Mammary epithelial cell (primary cell): ENCODE measurements at regions not wholly inside any gene's neighbourhood (a gene's known extent, or its start where the extent isn't known, plus 50 kb on each side); places are given as distances from the start of the nearest gene placed in this dataset.

Experiments used
- EZH2 ChIP-seq: IDR thresholded peaks from 2 replicates; pipeline ENCODE4 v1.6.1; 2012; ENCODE audit warnings: low read length, inconsistent platforms, borderline replicate concordance
- TF ChIP-seq, protein P1 (sequence below), 2 donors: IDR thresholded peaks in 1 of 2; conservative IDR thresholded peaks in 1 of 2; 2 replicates each; pipeline ENCODE4 v1.5.1; 2011 to 2012; ENCODE audit warnings: inconsistent platforms in 2 of 2, low read length in 2 of 2, mild to moderate bottlenecking in 2 of 2, control low read depth in 1 of 2, low read depth in 1 of 2; ENCODE audit not compliant: insufficient read depth in 1 of 2; ENCODE audit errors: extremely low read depth in 1 of 2

DNA sequence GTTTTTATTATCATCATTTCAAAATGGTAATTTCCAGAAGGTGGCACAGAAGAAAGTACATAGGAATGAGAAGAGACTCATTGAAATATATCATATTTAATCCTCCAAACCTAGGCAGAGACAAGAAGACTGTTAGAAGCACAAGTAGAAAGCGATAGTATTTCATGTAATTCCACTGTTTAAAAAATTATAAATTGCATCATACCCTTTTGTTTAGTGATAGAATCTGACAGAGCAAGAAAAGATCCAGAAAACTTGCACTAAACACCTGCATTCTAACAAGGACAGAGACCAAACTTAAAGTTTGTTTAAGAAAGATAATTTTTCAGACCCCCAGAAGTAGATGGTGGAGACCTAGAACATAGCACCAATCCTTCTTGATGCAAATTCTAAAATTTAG, 56.9 kb upstream of the CD96 start:
- TF ChIP-seq, protein P1, sequence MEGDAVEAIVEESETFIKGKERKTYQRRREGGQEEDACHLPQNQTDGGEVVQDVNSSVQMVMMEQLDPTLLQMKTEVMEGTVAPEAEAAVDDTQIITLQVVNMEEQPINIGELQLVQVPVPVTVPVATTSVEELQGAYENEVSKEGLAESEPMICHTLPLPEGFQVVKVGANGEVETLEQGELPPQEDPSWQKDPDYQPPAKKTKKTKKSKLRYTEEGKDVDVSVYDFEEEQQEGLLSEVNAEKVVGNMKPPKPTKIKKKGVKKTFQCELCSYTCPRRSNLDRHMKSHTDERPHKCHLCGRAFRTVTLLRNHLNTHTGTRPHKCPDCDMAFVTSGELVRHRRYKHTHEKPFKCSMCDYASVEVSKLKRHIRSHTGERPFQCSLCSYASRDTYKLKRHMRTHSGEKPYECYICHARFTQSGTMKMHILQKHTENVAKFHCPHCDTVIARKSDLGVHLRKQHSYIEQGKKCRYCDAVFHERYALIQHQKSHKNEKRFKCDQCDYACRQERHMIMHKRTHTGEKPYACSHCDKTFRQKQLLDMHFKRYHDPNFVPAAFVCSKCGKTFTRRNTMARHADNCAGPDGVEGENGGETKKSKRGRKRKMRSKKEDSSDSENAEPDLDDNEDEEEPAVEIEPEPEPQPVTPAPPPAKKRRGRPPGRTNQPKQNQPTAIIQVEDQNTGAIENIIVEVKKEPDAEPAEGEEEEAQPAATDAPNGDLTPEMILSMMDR (conservative IDR thresholded peaks at IDR 0.05 in 1 of 2, IDR thresholded peaks at IDR 0.05 in 1 of 2; ENCODE audit: extremely low read depth in 1 of 2, insufficient read depth in 1 of 2, low read depth in 1 of 2, low read length in 2 of 2): no peak
- TF ChIP-seq EZH2: no peak
